Panc1 (cell line): ENCODE measurements at regions not wholly inside any gene's neighbourhood (a gene's known extent, or its start where the extent isn't known, plus 50 kb on each side); places are given as distances from the start of the nearest gene placed in this dataset.

Source experiments
- ATAC-seq: fragments of 200-7000 bp; cut with Tn5 transposase; 2 replicates; pipeline ENCODE4 v1.9.1; 2020; ENCODE audit warnings: mild to moderate bottlenecking, moderate library complexity
- BruUV-seq: library from RNA; stranded (reverse); fragments of 400-500 nt; replicated peaks from 2 replicates; lab custom pipeline; 2021; lab: Mats Ljungman, UMichigan
- CTCF ChIA-PET: fragments of 300-600 bp; sonication (Branson Sonifier 250); formaldehyde crosslinking; loops from one replicate; lab custom pipeline; 2022; ENCODE audit warnings: antibody characterized with exemption; lab: Charles Lee
- POLR2A ChIA-PET: fragments of 300-600 bp; sonication (Branson Sonifier 250); formaldehyde crosslinking; loops from one replicate; lab custom pipeline; 2022; ENCODE audit warnings: antibody characterized with exemption; lab: Charles Lee
- DNase-seq: peaks from one replicate; pipeline ENCODE4 v3.0.0-alpha.2; 2010; ENCODE audit warnings: low read depth, low spot score
- H3K27ac ChIP-seq: 2 replicates; pipeline ENCODE4 v1.5.1; 2011; ENCODE audit warnings: mild to moderate bottlenecking, low read length, inconsistent platforms
- H3K27me3 ChIP-seq: fragments of 200-500 bp; sonication (Bioruptor generic); 2 replicates; pipeline ENCODE4 v1.6.0; 2014; ENCODE audit warnings: low read length, inconsistent platforms; ENCODE audit not compliant: control insufficient read depth, insufficient read depth
- H3K36me3 ChIP-seq: fragments of 200-500 bp; sonication (Bioruptor generic); 2 replicates; pipeline ENCODE4 v1.5.1; 2014; ENCODE audit warnings: inconsistent platforms, mild to moderate bottlenecking, low read length, moderate library complexity; ENCODE audit not compliant: control insufficient read depth, insufficient read depth
- H3K4me1 ChIP-seq: 2 replicates; pipeline ENCODE4 v1.5.1; 2011; ENCODE audit warnings: inconsistent platforms, mild to moderate bottlenecking, low read length, moderate library complexity; ENCODE audit not compliant: control insufficient read depth, insufficient read depth
- H3K4me3 ChIP-seq, 2 experiments: 2 replicates each; pipeline ENCODE4 v1.5.1; 2011 to 2012; ENCODE audit warnings: low read depth in 2 of 2, low read length in 2 of 2, mild to moderate bottlenecking in 2 of 2, inconsistent platforms in 1 of 2, moderate library complexity in 1 of 2
- H3K9me3 ChIP-seq: fragments of 200-500 bp; sonication (Bioruptor generic); 2 replicates; pipeline ENCODE4 v1.5.1; 2014; ENCODE audit warnings: low read depth, mild to moderate bottlenecking, inconsistent platforms, low read length, moderate library complexity; ENCODE audit not compliant: control insufficient read depth, insufficient read depth
- CTCF ChIP-seq: fragments of 450-650 bp; IDR thresholded peaks from 2 replicates; pipeline ENCODE4 v1.5.1; 2017; ENCODE audit warnings: mild to moderate bottlenecking
- POLR2AphosphoS5 ChIP-seq: IDR thresholded peaks from 2 replicates; pipeline ENCODE4 v1.6.1; 2012; ENCODE audit warnings: mild to moderate bottlenecking, low read depth, low read length, moderate library complexity
- REST ChIP-seq, 2 experiments: IDR thresholded peaks; 2 replicates each; pipeline ENCODE4 v1.6.1; 2011 to 2012; ENCODE audit warnings: low read depth in 2 of 2, control low read depth in 1 of 2, low read length in 1 of 2, mild to moderate bottlenecking in 1 of 2, moderate library complexity in 1 of 2; ENCODE audit not compliant: insufficient read depth in 1 of 2
- SIN3A ChIP-seq: IDR thresholded peaks from 2 replicates; pipeline ENCODE4 v1.6.1; 2012; ENCODE audit warnings: low read depth, mild to moderate bottlenecking, low read length, moderate library complexity, borderline replicate concordance; ENCODE audit not compliant: insufficient read depth
- TCF7L2 ChIP-seq: IDR thresholded peaks from 2 replicates; pipeline ENCODE4 v1.6.1; 2011; ENCODE audit warnings: mild to moderate bottlenecking, low read depth, low read length, inconsistent platforms
- in situ Hi-C: cut with HindIII; loops from 2 replicates; pipeline ENCODE4 v1.10.0; 2016; ENCODE audit warnings: low sequenced_read_pairs, low pct_unique_long_range_greater_than_20kb
- intact Hi-C: fragments of 100-400 bp; cut with micrococcal nuclease; formaldehyde crosslinking; loops from one replicate; pipeline ENCODE4 v1.10.0; 2022; ENCODE audit not compliant: unreplicated experiment

- intact Hi-C loops (no loop called here), in situ Hi-C loops (no loop called here)
- ChIA-PET CTCF (no interaction called here), POLR2A (no interaction called here)
- TF ChIP-seq REST (IDR thresholded peaks at IDR 0.05; ENCODE audit: insufficient read depth in 1 of 2, low read depth in 2 of 2, low read length in 1 of 2) (no peak), CTCF (no peak), POLR2AphosphoS5 (no peak), TCF7L2 (no peak), SIN3A (no peak)
- H3K27me3 ChIP-seq, result no peaks in the 10 kb centered on the region
- DNase-seq (no peak), ATAC-seq (no peak)
- no TSS peak for BruUV-seq
- no peak overlapping the region for H3K27ac ChIP-seq
- H3K36me3 ChIP-seq, result no peaks in the 10 kb centered on the region
- no peaks in the 10 kb centered on the region for H3K4me1 ChIP-seq
- H3K4me3 ChIP-seq, result no peak overlapping the region
- H3K9me3 ChIP-seq, result no peaks in the 10 kb centered on the region
These were observed 769.2 kb upstream of the FAM98A start for GRCh38 chr2:34368304-34368703.

GRCh38 chr2:34365932-34366331 lies 766.8 kb upstream of the FAM98A start:
- Histone ChIP-seq H3K27ac (no peak overlapping the region), H3K36me3 (no peaks in the 10 kb centered on the region), H3K4me3 (no peak overlapping the region), H3K27me3 (no peaks in the 10 kb centered on the region), H3K4me1 (no peaks in the 10 kb centered on the region), H3K9me3 (no peaks in the 10 kb centered on the region)
- in situ Hi-C loops, result no loop called here
- CTCF ChIA-PET, result no interaction called here
- ATAC-seq, result no peak
- BruUV-seq, result no TSS peak
- no peak for DNase-seq
- intact Hi-C loops, result no loop called here
- TF ChIP-seq TCF7L2 (no peak), CTCF (no peak), REST (IDR thresholded peaks at IDR 0.05; ENCODE audit: insufficient read depth in 1 of 2, low read depth in 2 of 2, low read length in 1 of 2) (no peak), SIN3A (no peak), POLR2AphosphoS5 (no peak)
- POLR2A ChIA-PET, result no interaction called here
